ENCODE measurements at regions not wholly inside any gene's neighbourhood (a gene's known extent, or its start where the extent isn't known, plus 50 kb on each side); places are given as distances from the start of the nearest gene placed in this dataset.

GRCh38 chr18:37846996-37847395 lies 281.4 kb upstream of the CELF4 start:
- TF ChIP-seq CTCF (IDR thresholded peaks at IDR 0.05) = no peak
- no peak for TF ChIP-seq POLR2A (IDR thresholded peaks at IDR 0.05)
